HEK293 (cell line): ENCODE measurements at regions not wholly inside any gene's neighbourhood (a gene's known extent, or its start where the extent isn't known, plus 50 kb on each side); places are given as distances from the start of the nearest gene placed in this dataset.

Experiments used
- CTCF ChIP-seq: fragments of 450-650 bp; formaldehyde crosslinking; IDR thresholded peaks from 2 replicates; pipeline ENCODE4 v1.5.1; 2016; ENCODE audit warnings: missing biosample characterization, missing genetic modification characterization
- KLF1 ChIP-seq: fragments of 450-650 bp; formaldehyde crosslinking; IDR thresholded peaks from 2 replicates; pipeline ENCODE4 v1.5.1; 2016; ENCODE audit warnings: missing biosample characterization, missing genetic modification characterization
- KLF16 ChIP-seq: fragments of 450-650 bp; formaldehyde crosslinking; IDR thresholded peaks from 2 replicates; pipeline ENCODE4 v1.5.1; 2017; ENCODE audit warnings: missing biosample characterization, missing genetic modification characterization
- PBX3 ChIP-seq: sonication (generic); formaldehyde crosslinking; IDR thresholded peaks from 2 replicates; pipeline ENCODE4 v1.8.1; 2022; ENCODE audit warnings: mild to moderate bottlenecking, moderate library complexity, missing genetic modification reagents
- TCF7L2 ChIP-seq: IDR thresholded peaks from 2 replicates; pipeline ENCODE4 v1.6.1; 2011; ENCODE audit warnings: low read depth, mild to moderate bottlenecking, inconsistent platforms, low read length, moderate library complexity, borderline replicate concordance
- ZBTB20 ChIP-seq: fragments of 450-650 bp; formaldehyde crosslinking; IDR thresholded peaks from 2 replicates; pipeline ENCODE4 v1.5.1; 2016; ENCODE audit warnings: missing biosample characterization, missing genetic modification characterization
- ZNF174 ChIP-seq: fragments of 450-650 bp; formaldehyde crosslinking; IDR thresholded peaks from 2 replicates; pipeline ENCODE4 v1.5.0; 2017; ENCODE audit warnings: missing biosample characterization, mild to moderate bottlenecking, missing genetic modification characterization
- ZNF211 ChIP-seq: fragments of 450-650 bp; formaldehyde crosslinking; IDR thresholded peaks from 2 replicates; pipeline ENCODE4 v1.5.1; 2016; ENCODE audit warnings: low read depth, missing biosample characterization, missing genetic modification characterization
- ZNF433 ChIP-seq: fragments of 450-650 bp; formaldehyde crosslinking; IDR thresholded peaks from 2 replicates; pipeline ENCODE4 v1.5.1; 2016; ENCODE audit warnings: missing biosample characterization, missing genetic modification characterization, low read depth
- ZNF561 ChIP-seq: fragments of 450-650 bp; IDR thresholded peaks from 2 replicates; pipeline ENCODE4 v1.5.1; 2018; ENCODE audit warnings: missing biosample characterization, missing genetic modification characterization, borderline replicate concordance
- ZNF830 ChIP-seq: fragments of 450-650 bp; IDR thresholded peaks from 2 replicates; pipeline ENCODE4 v1.5.0; 2018; ENCODE audit warnings: missing biosample characterization, missing genetic modification characterization, low read depth, mild to moderate bottlenecking, moderate library complexity

DNA sequence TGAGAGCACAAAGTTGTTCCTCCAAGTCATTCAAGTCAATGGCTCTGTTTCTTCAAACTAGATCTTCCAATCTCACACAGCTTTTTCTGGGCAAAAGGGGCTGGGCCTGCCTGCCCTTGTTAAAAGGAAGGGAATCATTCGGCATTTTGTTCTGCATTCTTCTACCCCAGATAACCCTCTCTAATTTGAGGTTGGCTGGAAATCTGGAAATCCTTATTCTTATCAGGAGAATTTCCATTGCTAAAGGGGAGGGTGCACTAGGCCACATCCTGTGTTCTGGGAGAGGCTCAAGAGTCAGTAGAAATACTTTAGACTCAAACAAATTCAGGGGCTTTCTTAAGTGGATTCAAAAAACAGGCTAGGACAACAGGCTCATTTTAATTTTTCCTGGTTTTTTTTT is 384.7 kb upstream of the ZNF462 start:
- no peak for TF ChIP-seq CTCF (tag by site-specific recombination)
- no peak for TF ChIP-seq ZNF561 (tag by site-specific recombination)
- TF ChIP-seq KLF16 = no peak
- TF ChIP-seq TCF7L2 = no peak
- TF ChIP-seq ZNF830 (tag by site-specific recombination) = no peak
- no peak for TF ChIP-seq ZBTB20 (tag by site-specific recombination)
- TF ChIP-seq ZNF433 = no peak
- TF ChIP-seq KLF1 (tag by site-specific recombination) = no peak
- no peak for TF ChIP-seq ZNF211 (tag by site-specific recombination)
- no peak for TF ChIP-seq PBX3 (CRISPR knock-in tag)
- TF ChIP-seq ZNF174 (tag by site-specific recombination) = no peak
